Bronchial epithelial cell (primary cell): ENCODE measurements at regions not wholly inside any gene's neighbourhood (a gene's known extent, or its start where the extent isn't known, plus 50 kb on each side); places are given as distances from the start of the nearest gene placed in this dataset.
A peak's percentile ranks its signal among the peaks of the same experiment; 100 is the strongest.

ENCODE experiments used
- DNase-seq: peaks from one replicate; pipeline ENCODE4 v3.0.0-alpha.2; 2010; ENCODE audit warnings: low read depth
- FAIRE-seq: peaks from 2 replicates; lab custom pipeline; 2011; peaks lifted over from hg19 to GRCh38; lab: Jason Lieb, UNC
- H3K27me3 ChIP-seq: 2 replicates; pipeline ENCODE4 v1.5.1; 2011; ENCODE audit warnings: low read length; ENCODE audit not compliant: control insufficient read depth, insufficient read depth
- H3K36me3 ChIP-seq: 2 replicates; pipeline ENCODE4 v1.5.1; 2011; ENCODE audit warnings: low read length; ENCODE audit not compliant: control insufficient read depth, insufficient read depth
- H3K4me3 ChIP-seq: 2 replicates; pipeline ENCODE4 v1.5.1; 2011; ENCODE audit warnings: mild to moderate bottlenecking, low read depth, low read length, control low read depth
- TF ChIP-seq, protein P1 (sequence below): IDR thresholded peaks from 2 replicates; pipeline ENCODE4 v1.5.1; 2011; ENCODE audit warnings: mild to moderate bottlenecking, moderate library complexity, low read length, control low read depth, inconsistent platforms; ENCODE audit not compliant: insufficient read depth, severe bottlenecking

- FAIRE-seq (no peak), DNase-seq (no peak)
- Histone ChIP-seq H3K36me3 (no peaks in the 10 kb centered on the region), H3K4me3 (no peak overlapping the region), H3K27me3 (no peaks in the 10 kb centered on the region)
- TF ChIP-seq, protein P1, sequence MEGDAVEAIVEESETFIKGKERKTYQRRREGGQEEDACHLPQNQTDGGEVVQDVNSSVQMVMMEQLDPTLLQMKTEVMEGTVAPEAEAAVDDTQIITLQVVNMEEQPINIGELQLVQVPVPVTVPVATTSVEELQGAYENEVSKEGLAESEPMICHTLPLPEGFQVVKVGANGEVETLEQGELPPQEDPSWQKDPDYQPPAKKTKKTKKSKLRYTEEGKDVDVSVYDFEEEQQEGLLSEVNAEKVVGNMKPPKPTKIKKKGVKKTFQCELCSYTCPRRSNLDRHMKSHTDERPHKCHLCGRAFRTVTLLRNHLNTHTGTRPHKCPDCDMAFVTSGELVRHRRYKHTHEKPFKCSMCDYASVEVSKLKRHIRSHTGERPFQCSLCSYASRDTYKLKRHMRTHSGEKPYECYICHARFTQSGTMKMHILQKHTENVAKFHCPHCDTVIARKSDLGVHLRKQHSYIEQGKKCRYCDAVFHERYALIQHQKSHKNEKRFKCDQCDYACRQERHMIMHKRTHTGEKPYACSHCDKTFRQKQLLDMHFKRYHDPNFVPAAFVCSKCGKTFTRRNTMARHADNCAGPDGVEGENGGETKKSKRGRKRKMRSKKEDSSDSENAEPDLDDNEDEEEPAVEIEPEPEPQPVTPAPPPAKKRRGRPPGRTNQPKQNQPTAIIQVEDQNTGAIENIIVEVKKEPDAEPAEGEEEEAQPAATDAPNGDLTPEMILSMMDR, result no peak
Observed at GRCh38 chr3:5045961-5046360, 66.7 kb downstream of the BHLHE40 start.

GRCh38 chr3:5047764-5048419 is 68.7 kb downstream of the BHLHE40 start:
- no peaks in the 10 kb centered on the region for H3K27me3 ChIP-seq
- H3K4me3 ChIP-seq, result no peak overlapping the region
- FAIRE-seq (no peak), DNase-seq (no peak)
- no peaks in the 10 kb centered on the region for H3K36me3 ChIP-seq
- TF ChIP-seq, protein P1, result no peak

DNA sequence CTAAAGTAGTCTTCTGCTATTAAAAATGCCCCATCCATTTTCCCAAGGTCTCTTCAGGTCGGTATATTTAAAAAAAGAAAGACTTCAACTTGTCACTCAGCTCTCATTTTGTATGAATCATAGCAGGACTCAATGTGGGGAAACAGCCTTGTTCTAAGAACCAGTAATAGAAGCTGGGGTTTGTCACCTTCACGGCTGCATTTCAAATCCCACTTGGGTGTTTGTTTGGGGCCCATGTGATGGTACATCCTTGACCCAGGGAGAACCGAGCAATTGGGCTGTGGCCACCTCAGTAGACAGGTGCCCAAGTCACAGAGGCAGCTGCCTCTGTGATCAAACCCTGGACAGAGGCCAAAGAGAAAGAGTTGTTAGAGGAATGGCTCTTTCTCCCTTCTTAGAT is 70.3 kb upstream of the ARL8B start:
- FAIRE-seq, result no peak

GRCh38 chr3:5052247-5052646 is 69.8 kb upstream of the ARL8B start:
- no peak for FAIRE-seq

More for the DNA sequence above, 70.3 kb upstream of the ARL8B start:
- Histone ChIP-seq H3K36me3 (no peaks in the 10 kb centered on the region), H3K4me3 (no peak overlapping the region), H3K27me3 (no peaks in the 10 kb centered on the region)
- TF ChIP-seq, protein P1, result no peak
- peak; percentile 46 for DNase-seq

GRCh38 chr3:5053021-5053831 is 68.9 kb upstream of the ARL8B start:
- TF ChIP-seq, protein P1, result no peak
- DNase-seq (peak; percentile 33), FAIRE-seq (no peak)
- Histone ChIP-seq H3K27me3 (no peaks in the 10 kb centered on the region), H3K4me3 (no peak overlapping the region), H3K36me3 (no peaks in the 10 kb centered on the region)

More at GRCh38 chr3:5052247-5052646, 69.8 kb upstream of the ARL8B start:
- Histone ChIP-seq H3K4me3 (no peak overlapping the region), H3K36me3 (no peaks in the 10 kb centered on the region), H3K27me3 (no peaks in the 10 kb centered on the region)
- TF ChIP-seq, protein P1, result no peak
- no peak for DNase-seq
